ENCODE measurements at regions not wholly inside any gene's neighbourhood (a gene's known extent, or its start where the extent isn't known, plus 50 kb on each side); places are given as distances from the start of the nearest gene placed in this dataset.
"Not testable (repeated sequence)": the region's sequence is repeated elsewhere in the genome, so short reads cannot be mapped to it uniquely, and the experiment has no call there.

GRCh38 chr6:78383968-78384367 lies 483.4 kb upstream of the IRAK1BP1 start:
- no peak for DNase-seq (ENCODE audit: low spot score)

DNA sequence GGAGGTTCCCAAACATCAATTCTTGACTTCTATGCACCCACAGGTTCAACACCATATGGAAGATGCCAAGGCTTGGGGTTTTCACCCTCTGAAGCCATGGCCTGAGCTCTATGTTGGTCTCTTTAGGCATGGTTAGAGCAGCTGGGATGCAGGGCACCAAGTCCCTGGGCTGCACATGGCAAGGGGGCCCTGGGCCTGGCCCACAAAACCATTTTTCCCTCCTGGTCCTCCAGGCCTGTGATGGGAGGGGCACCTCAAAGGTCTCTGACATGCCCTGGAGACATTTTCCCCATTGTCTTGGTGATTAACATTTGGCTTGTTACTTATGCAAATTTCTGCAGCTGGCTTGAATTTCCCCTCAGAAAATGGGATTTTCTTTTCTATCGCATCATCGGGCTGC lies 480.5 kb upstream of the IRAK1BP1 start:
- DNase-seq (ENCODE audit: low spot score), result not testable (repeated sequence)

- DNase-seq (ENCODE audit: low spot score), result no peak
Observed at GRCh38 chr6:78390066-78390465, 477.3 kb upstream of the IRAK1BP1 start.

GRCh38 chr6:78397499-78397898 lies 469.9 kb upstream of the IRAK1BP1 start:
- no peak for DNase-seq (ENCODE audit: low spot score)

- DNase-seq (ENCODE audit: low spot score), result no peak
Observed at GRCh38 chr6:78398292-78398691, 469.1 kb upstream of the IRAK1BP1 start.

DNA sequence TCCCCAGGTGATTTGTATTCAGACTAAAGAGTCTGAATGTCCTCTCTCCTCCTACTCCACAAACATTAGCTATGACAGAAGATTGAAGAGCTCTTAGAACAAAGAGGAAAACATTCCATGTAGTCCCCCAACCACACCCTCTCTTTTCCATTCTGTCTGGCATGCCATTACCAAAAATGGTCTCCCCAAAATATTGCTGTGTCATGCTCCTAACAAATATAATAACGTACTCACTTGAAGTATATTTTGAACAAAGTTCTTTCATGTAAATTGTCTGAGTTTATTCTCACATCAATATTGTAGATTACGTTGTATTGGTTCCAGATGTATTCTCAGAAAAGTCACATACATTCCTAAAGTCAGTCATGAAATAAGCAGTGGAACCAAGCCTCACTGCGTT lies 467.3 kb upstream of the IRAK1BP1 start:
- DNase-seq (ENCODE audit: low spot score), result no peak

DNA sequence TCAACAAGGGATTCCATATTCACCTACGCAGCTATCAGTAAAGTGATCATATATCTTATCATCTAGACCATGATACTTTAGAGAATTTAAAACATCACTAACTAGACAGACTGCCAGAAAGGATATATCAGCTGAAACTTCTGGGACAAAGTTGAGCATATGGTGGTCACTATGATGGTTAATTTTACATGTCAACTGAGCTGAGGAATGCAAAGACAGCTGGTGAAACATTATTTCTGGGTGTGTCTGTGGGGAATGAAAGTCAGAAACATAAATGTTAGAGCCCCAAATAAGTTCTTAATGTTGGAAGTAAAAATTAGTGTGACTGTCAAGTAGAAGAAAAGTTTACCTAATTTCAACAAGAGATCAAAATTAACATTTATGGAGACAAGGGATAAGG lies 440.0 kb upstream of the IRAK1BP1 start:
- no peak for DNase-seq (ENCODE audit: low spot score)

DNA sequence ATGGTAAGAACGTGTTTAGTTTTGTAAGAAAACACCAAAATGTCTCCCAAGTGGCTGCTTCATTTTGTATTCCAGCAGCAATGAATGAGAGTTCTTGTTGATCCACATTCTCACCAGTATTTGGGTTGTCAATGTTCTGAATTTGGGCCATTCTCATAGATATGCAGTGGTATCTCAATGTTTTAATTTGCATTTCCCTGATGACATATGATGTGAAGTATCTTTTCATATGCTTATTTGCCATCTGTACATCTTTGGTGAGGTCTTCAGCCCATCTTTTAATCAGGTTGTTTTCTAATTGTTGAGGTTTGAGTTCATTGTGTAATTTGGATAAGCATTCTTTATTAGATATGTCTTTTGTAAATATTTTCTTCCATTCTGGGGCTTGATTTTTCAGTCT lies 436.8 kb upstream of the IRAK1BP1 start:
- DNase-seq (ENCODE audit: low spot score), result no peak

- no peak for DNase-seq (ENCODE audit: low spot score)
Observed at GRCh38 chr6:78435671-78436070, 431.7 kb upstream of the IRAK1BP1 start.

- DNase-seq (ENCODE audit: low spot score), result no peak
Observed at GRCh38 chr6:78436335-78436734, 431.0 kb upstream of the IRAK1BP1 start.

DNA sequence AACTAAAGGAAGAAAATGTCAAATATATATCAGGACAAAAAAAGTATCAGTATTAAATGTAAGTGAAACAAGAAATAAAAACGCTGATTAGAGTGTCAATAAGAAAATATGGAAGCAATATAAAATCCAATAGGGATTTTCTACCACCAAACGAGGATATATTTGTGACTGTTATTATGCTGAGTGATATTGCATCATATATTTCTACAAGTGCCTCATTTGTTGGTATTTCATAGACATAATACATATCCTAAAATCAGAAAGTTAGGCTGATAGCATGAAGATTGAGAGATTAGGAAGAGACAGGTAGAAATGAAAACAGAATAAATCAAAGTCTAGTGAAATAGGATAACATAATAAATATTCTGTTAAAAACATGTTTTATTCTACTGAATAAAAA lies 429.2 kb upstream of the IRAK1BP1 start:
- DNase-seq (ENCODE audit: low spot score), result no peak

DNA sequence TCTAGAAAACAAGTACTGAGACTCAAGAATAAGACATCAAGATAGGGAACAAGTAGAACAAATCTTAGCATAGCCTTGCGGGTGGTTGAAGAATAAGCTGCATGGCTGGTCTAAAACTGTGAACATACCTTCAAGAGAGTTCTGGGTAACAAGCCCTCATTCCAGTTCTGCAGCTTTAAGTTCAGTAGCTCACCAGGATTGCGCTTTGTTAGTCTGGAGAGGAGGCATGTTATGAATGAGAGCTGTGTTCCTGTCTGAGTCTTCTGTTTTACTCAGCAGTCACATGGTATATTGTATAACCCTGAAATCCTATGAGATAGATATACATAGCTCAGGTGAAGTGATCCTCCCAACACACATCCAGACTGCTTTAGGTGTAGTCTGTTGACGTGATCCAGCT lies 406.6 kb upstream of the IRAK1BP1 start:
- no peak for DNase-seq (ENCODE audit: low spot score)

DNA sequence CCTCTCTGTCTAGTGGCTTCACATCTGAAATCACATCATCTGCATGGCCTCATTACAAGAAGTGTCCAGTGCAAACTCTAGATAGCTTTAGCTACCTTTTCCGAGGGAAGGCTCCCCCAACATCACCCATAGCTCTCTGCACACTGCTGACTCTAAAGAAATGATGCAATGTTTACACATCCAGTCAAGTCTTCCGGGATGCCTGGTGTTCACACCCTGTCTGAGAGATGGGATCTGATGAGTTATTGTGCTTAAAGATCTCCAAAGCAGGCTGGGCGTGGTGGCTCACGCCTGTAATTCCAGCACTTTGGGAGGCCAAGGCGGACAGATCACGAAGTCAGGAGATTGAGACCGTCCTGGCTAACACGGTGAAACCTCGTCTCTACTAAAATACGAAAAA lies 404.6 kb upstream of the IRAK1BP1 start:
- no peak for DNase-seq (ENCODE audit: low spot score)

GRCh38 chr6:78465059-78465634 lies 402.2 kb upstream of the IRAK1BP1 start:
- DNase-seq (ENCODE audit: low spot score), result no peak

DNA sequence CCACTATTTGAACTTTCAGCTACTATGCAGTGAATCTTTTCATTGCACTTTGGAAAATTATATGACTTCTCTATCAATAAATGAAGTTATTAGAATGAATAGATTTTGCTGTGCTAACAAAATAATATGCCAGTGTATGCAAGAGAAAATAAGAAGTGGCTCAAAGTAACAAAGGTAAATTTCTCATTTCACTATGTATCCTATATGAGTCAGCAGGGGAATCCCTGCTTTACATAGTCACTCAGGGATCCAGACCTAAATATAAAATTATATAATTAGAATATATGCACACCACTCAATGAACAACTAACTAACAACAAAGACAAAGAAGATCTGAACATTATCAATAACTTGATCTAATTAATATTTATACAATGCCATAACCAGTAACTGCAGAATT lies 390.8 kb upstream of the IRAK1BP1 start:
- DNase-seq (ENCODE audit: low spot score), result no peak

DNA sequence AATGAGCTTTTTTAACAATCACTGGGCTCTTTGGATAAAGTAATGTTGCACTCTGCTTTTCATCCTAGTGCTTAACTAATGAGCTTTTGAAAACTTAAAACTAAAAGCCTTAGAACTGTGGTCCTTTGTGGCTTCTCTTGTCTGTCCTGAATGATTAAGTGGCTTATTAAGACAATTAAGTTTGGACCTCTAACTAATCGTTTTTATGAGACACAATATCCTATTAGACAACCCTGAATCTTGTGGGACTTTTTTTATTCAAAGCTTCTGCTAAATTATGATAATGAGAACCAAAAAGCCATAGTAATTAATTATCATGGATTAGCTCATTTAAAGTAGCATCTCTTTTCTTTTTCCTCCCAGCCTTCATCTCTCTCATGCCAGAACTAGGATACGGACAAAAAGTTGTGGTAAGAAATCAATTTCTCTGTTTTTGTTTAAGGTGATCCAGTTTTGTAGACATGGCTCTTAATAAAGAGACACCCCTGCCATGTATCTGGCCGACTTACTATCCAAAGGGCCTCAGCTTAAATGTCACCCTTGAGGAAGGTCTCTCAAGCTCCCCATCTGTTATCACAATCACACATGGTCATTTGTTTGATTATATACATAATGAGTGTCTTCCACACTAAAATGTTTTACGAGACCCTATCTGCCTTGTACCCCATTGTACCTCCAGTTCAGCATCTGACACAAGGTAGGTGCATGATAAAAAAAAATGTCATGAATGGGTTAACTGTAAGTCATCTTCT lies 384.4 kb upstream of the IRAK1BP1 start:
- DNase-seq (ENCODE audit: low spot score), result no peak

DNA sequence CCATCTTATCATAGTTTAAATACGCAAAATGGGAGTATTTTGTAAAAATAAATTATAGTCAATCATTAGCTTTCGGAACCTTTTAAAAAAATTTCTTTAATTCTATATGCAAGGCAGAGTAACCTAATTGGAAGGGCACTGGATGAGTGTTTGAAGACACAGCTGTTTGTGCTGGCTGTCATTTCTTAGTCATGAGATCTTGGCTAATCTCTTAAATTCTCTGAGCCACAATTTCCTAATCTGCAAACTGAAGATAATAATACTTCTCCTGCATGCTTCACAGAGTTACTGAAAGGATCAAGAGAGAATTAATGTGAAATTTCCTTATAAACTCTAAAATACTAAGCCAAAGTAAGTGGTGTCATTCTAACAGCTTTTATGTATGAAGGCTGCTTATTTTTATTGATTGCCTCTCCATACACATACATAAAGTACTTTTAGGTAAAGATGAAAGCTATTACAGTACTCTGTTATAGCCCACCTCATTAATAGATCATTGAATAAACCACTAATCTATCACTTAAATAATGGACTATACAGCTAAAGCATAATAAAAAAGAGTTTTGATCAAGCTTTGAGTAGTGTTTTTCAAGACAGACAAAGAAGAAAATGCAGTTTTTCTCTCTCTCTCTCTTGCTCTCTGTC lies 383.7 kb upstream of the IRAK1BP1 start:
- no peak for DNase-seq (ENCODE audit: low spot score)

DNA sequence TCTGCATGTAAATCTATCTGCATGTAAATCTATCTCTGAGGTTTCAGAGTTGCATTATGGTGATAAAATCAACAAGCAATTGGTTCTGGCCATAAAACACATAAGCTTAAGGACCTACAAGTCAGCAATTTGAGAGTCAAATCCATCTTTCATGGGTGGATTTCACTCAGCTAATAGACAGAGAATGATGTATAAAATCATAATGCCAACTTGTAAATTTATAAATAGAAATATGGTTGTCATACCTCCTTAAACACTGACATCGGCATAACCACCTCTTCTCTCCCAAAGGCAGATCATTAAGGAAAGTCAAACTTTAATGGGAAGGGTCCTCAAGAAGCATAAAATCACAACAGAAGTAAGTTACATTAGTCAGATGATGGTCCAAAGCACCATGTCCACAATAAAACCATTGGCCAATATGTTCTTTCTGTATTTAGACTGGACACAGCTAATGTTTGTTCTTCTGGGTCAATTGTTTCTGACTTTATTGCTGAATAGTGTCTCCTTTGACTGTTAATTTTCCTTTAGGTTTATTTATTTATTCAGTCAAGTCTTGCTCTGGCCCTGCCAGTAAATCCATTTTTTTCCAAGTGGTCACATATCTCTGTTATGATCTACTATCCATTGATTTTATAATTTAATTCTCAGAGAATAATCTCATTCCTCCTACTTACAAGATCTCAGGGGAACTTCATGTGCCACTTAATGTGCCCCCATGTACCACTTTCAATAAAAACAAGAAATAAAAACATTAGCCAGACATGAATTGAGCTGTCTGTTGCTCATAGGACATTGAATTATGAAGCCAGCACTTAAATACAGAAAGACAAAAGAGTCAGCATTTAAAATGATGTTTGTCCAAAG lies 382.9 kb upstream of the IRAK1BP1 start:
- no peak for DNase-seq (ENCODE audit: low spot score)

GRCh38 chr6:78487401-78487800 lies 379.9 kb upstream of the IRAK1BP1 start:
- DNase-seq (ENCODE audit: low spot score), result no peak

GRCh38 chr6:78489874-78490273 lies 377.5 kb upstream of the IRAK1BP1 start:
- no peak for DNase-seq (ENCODE audit: low spot score)

GRCh38 chr6:78492351-78493017 lies 374.9 kb upstream of the IRAK1BP1 start:
- no peak for DNase-seq (ENCODE audit: low spot score)
